Transverse colon (tissue), 4 donors: ENCODE measurements at regions not wholly inside any gene's neighbourhood (a gene's known extent, or its start where the extent isn't known, plus 50 kb on each side); places are given as distances from the start of the nearest gene placed in this dataset.
"Not testable (repeated sequence)": the region's sequence is repeated elsewhere in the genome, so short reads cannot be mapped to it uniquely, and the experiment has no call there.

Experiments used
- DNase-seq: peaks from one replicate; pipeline ENCODE4 v3.0.0-alpha.2; 2019
- H3K27ac ChIP-seq, 4 donors: fragments of 200-600 bp; sonication (generic); 2 replicates each; pipeline ENCODE4 v1.5.1; 2016 to 2018; ENCODE audit warnings: inconsistent platforms in 4 of 4
- H3K27me3 ChIP-seq: fragments of 200-600 bp; sonication (generic); 2 replicates; pipeline ENCODE4 v1.5.1; 2017; ENCODE audit warnings: inconsistent platforms
- H3K36me3 ChIP-seq, 4 donors: fragments of 200-600 bp; sonication (generic); 2 replicates each; pipeline ENCODE4 v1.5.1; 2017 to 2019; ENCODE audit warnings: inconsistent platforms in 4 of 4
- H3K4me1 ChIP-seq, 4 donors: fragments of 200-600 bp; sonication (generic); 2 replicates each; pipeline ENCODE4 v1.5.1; 2017 to 2020; ENCODE audit warnings: inconsistent platforms in 4 of 4
- H3K4me3 ChIP-seq, 4 donors: fragments of 200-600 bp; sonication (generic); 1 replicate in 1 of 4; 2 replicates in 3 of 4; pipeline versions ENCODE4 v1.5.1 to v1.6.1; 2017 to 2019; ENCODE audit warnings: inconsistent platforms in 4 of 4
- H3K9me3 ChIP-seq, 2 donors: fragments of 200-600 bp; sonication (generic); 2 replicates each; pipeline ENCODE4 v1.5.1; 2017 to 2019; ENCODE audit warnings: inconsistent platforms in 2 of 2
- EP300 ChIP-seq: sonication (generic); formaldehyde crosslinking; IDR thresholded peaks from one replicate; pipeline ENCODE4 v1.6.1; 2017; ENCODE audit warnings: antibody characterized with exemption, low read depth
- POLR2A ChIP-seq: fragments of 450-650 bp; IDR thresholded peaks from one replicate; pipeline ENCODE4 v1.6.1; 2016; ENCODE audit warnings: antibody characterized with exemption, mild to moderate bottlenecking, moderate library complexity
- POLR2AphosphoS5 ChIP-seq, 3 donors: sonication (generic); formaldehyde crosslinking; IDR thresholded peaks; one replicate each; pipeline ENCODE4 v1.6.1; 2016; ENCODE audit warnings: antibody characterized with exemption in 3 of 3
- WGBS, 2 donors: methylation state at CpG; one replicate each; pipeline ENCODE4 v1.1.5; 2018; ENCODE audit warnings: low coverage in 1 of 2; 5-methylcytosine and 5-hydroxymethylcytosine counted together
- in situ Hi-C, 4 donors: fragments of 200-750 bp; cut with MboI; loops; one replicate each; pipeline versions ENCODE4 v1.15.0 to v1.15.1; 2017; ENCODE audit warnings: low sequenced_read_pairs in 3 of 4, low pct_ligation_motif_present in 1 of 4, low pct_unique_long_range_greater_than_20kb in 1 of 4
- intact Hi-C: fragments of 100-400 bp; cut with DNase I; formaldehyde crosslinking; loops from one replicate; pipeline ENCODE4 v1.15.1; 2023; ENCODE audit warnings: low total_unique reads
- TF ChIP-seq, protein P1 (sequence below), 5 experiments: fragments of 200-600 bp in 3 of 5; fragments of 450-650 bp in 2 of 5; sonication (generic) in 3 of 5; IDR thresholded peaks; 1 replicate in 2 of 5; 2 replicates in 3 of 5; pipeline ENCODE4 v1.5.1; 2016 to 2017; ENCODE audit warnings: antibody characterized with exemption in 5 of 5, inconsistent platforms in 3 of 5, mild to moderate bottlenecking in 2 of 5, moderate library complexity in 1 of 5

DNA sequence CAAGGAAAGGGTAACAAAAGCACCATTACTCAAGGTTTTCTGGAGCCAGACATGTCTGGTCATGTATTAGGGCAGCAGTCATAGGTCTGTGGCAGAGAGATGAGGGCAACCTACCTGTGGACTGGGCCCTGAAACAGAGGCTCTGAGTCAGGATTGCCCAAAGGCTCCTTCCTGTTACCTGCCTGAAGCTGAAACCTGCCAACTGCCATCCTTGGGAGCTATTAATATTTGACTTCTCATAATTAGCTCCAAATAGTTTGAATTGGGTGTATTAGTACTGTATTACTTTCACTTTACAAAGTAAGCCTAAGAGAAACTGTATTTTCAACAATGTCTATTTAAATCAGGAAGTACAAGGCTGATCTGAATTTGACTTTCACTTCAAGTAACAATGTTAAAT is 72.0 kb upstream of the TBX18 start:
- no peak overlapping the region for H3K4me3 ChIP-seq
- TF ChIP-seq POLR2A, result no peak
- TF ChIP-seq, protein P1, sequence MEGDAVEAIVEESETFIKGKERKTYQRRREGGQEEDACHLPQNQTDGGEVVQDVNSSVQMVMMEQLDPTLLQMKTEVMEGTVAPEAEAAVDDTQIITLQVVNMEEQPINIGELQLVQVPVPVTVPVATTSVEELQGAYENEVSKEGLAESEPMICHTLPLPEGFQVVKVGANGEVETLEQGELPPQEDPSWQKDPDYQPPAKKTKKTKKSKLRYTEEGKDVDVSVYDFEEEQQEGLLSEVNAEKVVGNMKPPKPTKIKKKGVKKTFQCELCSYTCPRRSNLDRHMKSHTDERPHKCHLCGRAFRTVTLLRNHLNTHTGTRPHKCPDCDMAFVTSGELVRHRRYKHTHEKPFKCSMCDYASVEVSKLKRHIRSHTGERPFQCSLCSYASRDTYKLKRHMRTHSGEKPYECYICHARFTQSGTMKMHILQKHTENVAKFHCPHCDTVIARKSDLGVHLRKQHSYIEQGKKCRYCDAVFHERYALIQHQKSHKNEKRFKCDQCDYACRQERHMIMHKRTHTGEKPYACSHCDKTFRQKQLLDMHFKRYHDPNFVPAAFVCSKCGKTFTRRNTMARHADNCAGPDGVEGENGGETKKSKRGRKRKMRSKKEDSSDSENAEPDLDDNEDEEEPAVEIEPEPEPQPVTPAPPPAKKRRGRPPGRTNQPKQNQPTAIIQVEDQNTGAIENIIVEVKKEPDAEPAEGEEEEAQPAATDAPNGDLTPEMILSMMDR (IDR thresholded peaks at IDR 0.05), result no peak
- TF ChIP-seq EP300, result no peak
- no peak for TF ChIP-seq POLR2AphosphoS5 (IDR thresholded peaks at IDR 0.05)
- in situ Hi-C loops, result no loop called here
- DNase-seq, result no peak
- no peaks in the 10 kb centered on the region for H3K27me3 ChIP-seq
- H3K9me3 ChIP-seq, result no peaks in the 10 kb centered on the region
- intact Hi-C loops, result no loop called here
- H3K36me3 ChIP-seq, result no peaks in the 10 kb centered on the region
- no peak overlapping the region for H3K27ac ChIP-seq
- no peaks in the 10 kb centered on the region for H3K4me1 ChIP-seq

DNA sequence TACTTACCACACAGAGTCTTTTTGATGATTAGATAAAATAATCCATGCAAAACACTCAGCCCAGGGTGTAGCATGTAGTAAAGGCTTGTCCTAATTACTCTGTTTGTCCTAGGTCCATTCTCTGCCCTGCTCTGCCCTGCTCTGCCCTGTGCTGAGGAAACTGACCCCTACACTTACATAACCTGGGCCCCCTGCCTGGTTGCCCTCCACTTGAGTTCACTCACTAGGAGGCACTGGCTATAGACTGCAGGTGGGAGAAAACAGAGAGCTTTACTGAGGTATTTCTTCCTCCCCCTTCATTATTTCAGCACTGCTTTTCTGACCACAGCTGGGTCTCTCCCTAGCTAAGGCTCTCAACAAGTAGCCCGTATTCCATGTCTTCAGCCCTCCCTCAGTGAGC is 70.9 kb upstream of the TBX18 start:
- in situ Hi-C loops (no loop called here), intact Hi-C loops (no loop called here)
- no peak for DNase-seq
- Histone ChIP-seq H3K4me1 (no peaks in the 10 kb centered on the region), H3K4me3 (no peak overlapping the region), H3K27ac (no peak overlapping the region), H3K36me3 (no peaks in the 10 kb centered on the region), H3K27me3 (no peaks in the 10 kb centered on the region), H3K9me3 (no peaks in the 10 kb centered on the region)
- TF ChIP-seq EP300 (no peak), POLR2A (no peak), POLR2AphosphoS5 (IDR thresholded peaks at IDR 0.05) (no peak)
- TF ChIP-seq, protein P1 (IDR thresholded peaks at IDR 0.05), result no peak
- 38 to 52% methylated on average over 1 of the region's 1 CpG for WGBS, 2 donors

DNA sequence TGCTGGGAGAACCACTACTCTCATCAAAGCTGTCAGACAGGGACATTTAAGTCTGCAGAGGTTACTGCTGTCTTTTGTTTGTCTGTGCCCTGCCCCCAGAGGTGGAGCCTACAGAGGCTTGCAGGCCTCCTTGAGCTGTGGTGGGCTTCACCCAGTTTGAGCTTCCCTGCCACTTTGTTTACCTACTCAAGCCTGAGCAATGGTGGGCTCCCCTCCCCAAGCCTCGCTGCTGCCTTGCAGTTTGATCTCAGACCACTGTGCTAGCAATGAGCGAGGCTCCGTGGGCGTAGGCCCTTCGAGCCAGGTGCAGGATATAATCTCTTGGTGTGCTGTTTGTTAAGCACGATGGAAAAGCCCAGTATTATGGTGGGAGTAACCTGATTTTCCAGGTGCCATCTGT is 67.5 kb upstream of the TBX18 start:
- DNase-seq, H3K27me3 ChIP-seq, H3K4me1 ChIP-seq, intact Hi-C loops, H3K4me3 ChIP-seq, in situ Hi-C loops, H3K36me3 ChIP-seq, H3K9me3 ChIP-seq, H3K27ac ChIP-seq: not testable (repeated sequence)
- WGBS, 2 donors, result 67 to 87% methylated on average over 1 to 6 of the region's 6 CpGs

DNA sequence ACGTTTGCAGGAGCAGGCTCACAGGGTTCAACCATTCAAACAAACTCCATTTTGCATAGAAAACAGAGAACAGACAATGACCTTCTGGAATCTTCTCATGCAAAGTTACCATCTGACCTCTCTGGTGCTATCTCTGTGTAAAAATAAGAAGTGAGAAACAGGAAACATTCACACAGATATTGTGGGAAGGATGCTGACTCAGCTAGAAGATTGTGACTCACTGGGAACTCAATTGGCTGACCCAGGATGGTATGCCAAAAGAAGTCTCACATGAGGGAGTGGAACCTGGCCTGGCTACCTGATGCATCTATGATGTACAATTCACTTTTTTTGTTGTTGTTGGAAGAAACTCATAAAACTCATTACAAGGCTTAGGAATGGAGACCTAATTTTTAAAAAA is 61.1 kb upstream of the TBX18 start:
- WGBS, 2 donors, result 59 to 67% methylated on average over 1 of the region's 1 CpG
- in situ Hi-C loops, result no loop called here

DNA sequence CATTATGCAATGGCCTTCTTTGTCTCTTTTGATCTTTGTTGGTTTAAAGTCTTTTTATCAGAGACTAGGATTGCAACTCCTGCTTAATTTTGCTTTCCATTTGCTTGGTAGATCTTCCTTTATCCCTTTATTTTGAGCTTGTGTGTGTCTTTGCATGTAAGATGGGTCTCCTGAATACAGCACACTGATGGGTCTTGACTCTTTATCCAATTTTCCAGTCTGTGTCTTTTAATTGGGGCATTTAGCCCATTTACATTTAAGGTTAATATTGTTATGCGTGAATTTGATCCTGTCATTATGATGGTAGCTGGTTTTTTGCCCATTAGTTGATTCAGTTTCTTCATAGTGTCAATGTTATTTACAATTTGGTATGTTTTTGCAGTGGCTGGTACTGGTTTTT is 56.9 kb upstream of the TBX18 start:
- H3K4me3 ChIP-seq, in situ Hi-C loops, H3K27me3 ChIP-seq, DNase-seq, H3K9me3 ChIP-seq, H3K27ac ChIP-seq, H3K36me3 ChIP-seq, H3K4me1 ChIP-seq, intact Hi-C loops: not testable (repeated sequence)
- WGBS, 2 donors, result 69 to 88% methylated on average over 1 of the region's 1 CpG

More for the DNA sequence above, 61.1 kb upstream of the TBX18 start:
- Histone ChIP-seq H3K4me1 (no peaks in the 10 kb centered on the region), H3K4me3 (no peak overlapping the region), H3K27me3 (no peaks in the 10 kb centered on the region), H3K9me3 (no peaks in the 10 kb centered on the region), H3K27ac (no peak overlapping the region), H3K36me3 (no peaks in the 10 kb centered on the region)
- no peak for DNase-seq
- TF ChIP-seq, protein P1 (IDR thresholded peaks at IDR 0.05), result no peak
- TF ChIP-seq POLR2A (no peak), POLR2AphosphoS5 (IDR thresholded peaks at IDR 0.05) (no peak), EP300 (no peak)
- intact Hi-C loops, result no loop called here
